GM18511 (cell line): ENCODE measurements at regions not wholly inside any gene's neighbourhood (a gene's known extent, or its start where the extent isn't known, plus 50 kb on each side); places are given as distances from the start of the nearest gene placed in this dataset.
A peak's percentile ranks its signal among the peaks of the same experiment; 100 is the strongest.
"Not testable (repeated sequence)": the region's sequence is repeated elsewhere in the genome, so short reads cannot be mapped to it uniquely, and the experiment has no call there.

ENCODE experiments used
- ATAC-seq: cut with Tn5 transposase; IDR thresholded peaks from one replicate; pipeline ENCODE4 v1.9.1; 2021; ENCODE audit warnings: mild to moderate bottlenecking, moderate library complexity; ENCODE audit not compliant: unreplicated experiment

DNA sequence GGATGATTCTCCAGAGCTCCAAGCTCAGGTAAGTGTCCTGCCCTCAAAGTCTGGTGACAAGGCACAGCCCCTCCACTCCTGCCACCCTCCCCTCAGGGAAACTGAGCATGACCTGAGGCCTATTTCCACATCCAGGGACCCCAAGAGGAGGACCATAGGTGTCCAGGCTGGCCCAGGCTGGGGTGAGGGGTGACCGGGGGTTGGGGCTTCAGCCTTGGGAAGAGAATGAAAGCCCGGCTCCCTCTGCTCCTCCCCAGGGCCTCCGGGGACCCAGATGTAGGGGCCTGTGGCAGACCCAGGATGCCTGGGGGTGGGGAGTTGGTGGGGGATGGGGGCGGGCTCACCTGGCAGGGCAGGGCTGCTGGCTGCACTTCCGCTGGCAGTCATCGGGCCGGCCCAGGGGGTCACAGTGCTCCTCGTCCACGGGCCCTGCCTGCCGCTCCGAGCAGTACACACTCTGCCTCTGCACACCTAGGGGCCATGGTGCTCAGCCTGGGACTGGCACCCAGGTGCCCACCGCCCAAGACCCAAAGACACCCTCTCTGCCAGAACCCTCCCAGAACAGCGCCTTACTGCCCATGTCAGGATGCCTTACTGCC lies 116.5 kb upstream of the AKAP13 start:
- not testable (repeated sequence) for ATAC-seq

DNA sequence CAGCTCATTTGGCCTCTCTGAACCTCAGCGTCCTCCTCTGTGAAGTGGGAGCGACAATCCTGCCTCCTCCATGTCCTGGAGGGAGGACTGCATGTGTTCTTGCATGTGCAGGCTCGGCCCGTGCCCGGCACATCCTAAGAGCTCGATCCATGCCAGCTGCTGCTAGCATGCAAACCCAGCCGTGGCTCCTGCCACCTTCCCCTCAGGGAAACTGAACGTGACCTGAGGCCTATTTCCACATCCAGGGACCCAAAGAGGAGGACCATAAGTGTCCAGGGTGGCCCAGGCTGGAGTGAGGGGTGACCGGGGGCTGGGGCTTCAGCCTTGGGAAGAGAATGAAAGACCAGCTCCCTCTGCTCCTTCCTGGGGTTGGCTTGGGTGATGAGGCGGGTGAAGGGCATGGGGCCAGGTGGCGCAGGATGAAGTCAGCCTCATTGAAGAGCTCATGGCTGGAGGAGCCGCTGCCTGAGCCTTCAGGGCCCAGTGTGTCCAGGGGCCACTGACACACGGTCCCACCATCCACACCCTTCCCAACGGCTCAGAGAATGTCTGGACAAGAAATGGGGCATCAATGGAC lies 115.7 kb upstream of the AKAP13 start:
- not testable (repeated sequence) for ATAC-seq

GRCh38 chr15:85267158-85267857 lies 113.1 kb upstream of the AKAP13 start:
- ATAC-seq = not testable (repeated sequence)

GRCh38 chr15:85274315-85275050 lies 105.9 kb upstream of the AKAP13 start:
- ATAC-seq = no peak

GRCh38 chr15:85276508-85276907 lies 103.9 kb upstream of the AKAP13 start:
- ATAC-seq = no peak

DNA sequence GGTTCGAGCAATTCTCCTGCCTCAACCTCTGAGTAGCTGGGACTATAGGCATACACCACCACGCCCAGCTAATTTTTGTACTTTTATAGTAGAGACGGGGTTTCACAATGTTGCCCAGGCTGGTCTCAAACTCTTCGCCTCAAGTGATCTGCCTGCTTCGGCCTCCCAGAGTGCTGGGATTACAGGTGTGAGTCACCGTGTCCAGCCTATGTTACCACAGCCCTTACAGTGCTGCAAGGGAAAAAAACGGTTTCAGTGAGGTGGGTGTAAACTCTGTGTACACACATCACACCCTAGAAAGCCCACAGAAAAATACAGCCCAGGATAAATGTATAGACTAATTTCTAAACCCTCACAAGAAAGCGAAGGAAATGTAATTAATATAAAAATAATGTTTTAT lies 103.5 kb upstream of the AKAP13 start:
- no peak for ATAC-seq

DNA sequence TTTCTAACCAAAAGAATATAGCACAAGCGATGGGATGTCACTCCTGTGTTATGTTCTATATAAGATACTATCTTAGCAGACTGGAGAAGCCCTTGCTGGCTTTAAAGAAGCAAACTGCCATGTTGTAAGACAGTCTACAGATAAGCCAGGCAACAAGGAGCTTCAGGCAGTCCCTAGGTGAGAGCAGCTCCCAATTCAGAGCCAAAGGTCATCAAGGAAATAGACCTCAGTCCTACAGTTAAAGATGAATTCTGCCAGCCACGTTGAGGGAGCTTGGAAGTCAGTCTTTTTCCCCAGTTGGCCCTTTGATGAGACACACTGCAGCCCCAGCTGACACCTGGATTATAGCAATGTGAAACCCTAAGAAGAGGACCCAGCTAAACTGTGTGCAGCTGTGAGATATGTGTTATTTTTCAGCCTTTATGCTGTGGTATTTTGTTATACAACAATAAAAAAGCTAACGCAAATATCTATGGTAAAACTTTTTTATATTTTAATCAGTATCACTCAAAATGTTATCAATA lies 102.5 kb upstream of the AKAP13 start:
- ATAC-seq = no peak

- peak; percentile 32 for ATAC-seq
Measured at GRCh38 chr15:85280203-85280602, 100.2 kb upstream of the AKAP13 start.

- ATAC-seq = no peak
Measured at GRCh38 chr15:85281293-85281882, 99.0 kb upstream of the AKAP13 start.

- ATAC-seq = no peak
Measured at GRCh38 chr15:85282504-85283115, 97.8 kb upstream of the AKAP13 start.

DNA sequence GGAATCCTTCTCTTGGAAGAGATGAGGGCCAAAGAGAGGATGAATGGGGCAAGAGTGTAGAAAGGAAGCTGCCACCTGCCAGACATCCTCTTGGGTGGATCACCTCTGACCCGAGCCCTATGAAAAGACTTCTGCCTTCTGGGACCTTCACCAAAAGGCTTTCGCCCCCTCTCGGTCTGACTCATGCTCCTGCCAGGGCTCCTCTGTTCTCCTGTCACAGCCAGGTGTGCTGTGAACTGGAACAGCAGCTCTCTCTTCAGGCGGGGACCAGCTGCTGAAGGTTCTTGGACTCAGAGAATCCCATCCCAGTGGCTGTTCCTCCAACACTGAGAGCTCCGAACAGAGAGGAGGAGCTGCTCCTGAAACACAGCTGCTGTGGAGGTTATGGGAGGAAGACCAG lies 96.6 kb upstream of the AKAP13 start:
- ATAC-seq = peak; percentile 90

DNA sequence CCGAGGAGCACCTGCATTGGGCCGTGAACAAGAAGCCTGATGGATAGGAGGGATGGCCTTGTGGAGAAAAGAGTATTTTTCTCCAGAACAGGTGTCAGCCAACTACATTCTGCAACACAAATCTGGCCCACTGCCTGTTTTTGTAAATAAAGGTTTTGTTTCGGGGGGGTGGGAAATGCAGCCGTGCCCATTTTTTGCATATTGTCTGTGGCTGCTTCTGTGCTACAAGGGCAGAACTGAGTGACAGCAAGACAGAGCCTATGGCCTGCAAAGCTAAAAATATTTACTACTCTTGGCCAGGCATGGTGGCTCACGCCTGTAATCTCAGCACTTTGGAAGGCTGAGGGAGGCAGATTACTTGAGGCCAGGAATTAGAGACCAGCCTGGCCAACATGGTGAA lies 95.9 kb upstream of the AKAP13 start:
- peak; percentile 58 for ATAC-seq

DNA sequence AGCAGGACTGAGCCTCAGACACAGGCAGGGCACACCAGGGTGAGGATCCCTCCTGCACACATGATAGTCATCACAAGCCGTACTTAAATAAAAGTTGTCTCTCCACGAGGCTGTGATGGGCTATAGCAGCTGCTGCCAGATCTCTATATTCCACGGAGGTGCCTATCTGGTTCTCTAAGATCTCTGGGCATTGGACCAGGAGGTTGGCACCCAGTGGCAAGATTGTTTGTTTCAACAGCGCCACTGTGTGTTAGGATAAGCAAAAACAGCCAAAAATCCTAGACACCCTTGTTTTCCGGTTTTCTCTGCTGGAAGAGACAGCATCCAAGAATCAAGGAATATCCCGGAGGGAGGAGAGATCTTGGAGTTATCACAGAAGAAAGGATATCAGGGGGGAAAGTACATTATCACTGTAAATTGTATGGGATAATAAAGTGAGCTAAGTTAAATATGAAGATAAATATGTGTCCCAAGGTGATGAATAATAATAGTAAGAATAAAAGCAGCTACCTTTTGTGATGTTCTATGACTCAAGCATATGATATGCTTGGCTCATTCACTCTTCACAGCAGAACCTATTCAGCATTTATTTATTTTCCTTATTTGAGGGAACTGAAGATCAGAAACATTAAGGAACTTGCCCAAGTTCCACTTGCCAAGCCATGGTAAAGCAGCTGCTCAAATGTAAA lies 90.6 kb upstream of the AKAP13 start:
- ATAC-seq = no peak

- not testable (repeated sequence) for ATAC-seq
Measured at GRCh38 chr15:85292583-85292982, 87.8 kb upstream of the AKAP13 start.

- ATAC-seq = peak; percentile 94
Measured at GRCh38 chr15:85296615-85297402, 83.6 kb upstream of the AKAP13 start.

DNA sequence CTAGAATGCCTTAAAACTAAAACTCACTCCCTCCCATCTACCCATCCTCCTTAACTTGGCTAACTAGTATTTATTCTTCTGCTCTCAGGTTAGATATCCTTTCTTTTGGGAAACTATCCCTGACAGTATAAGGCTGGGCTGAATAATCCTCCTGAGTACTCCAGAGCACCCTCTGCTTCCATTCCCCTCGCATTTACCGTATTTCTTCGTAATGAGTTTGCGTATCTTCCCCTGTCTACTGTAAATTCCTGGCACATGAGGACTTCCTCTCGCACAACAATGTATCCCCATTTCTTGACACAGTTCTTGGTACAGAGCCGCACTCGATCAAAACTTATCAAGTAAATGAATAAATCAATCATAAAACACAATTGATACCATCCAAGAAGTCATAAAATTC lies 82.9 kb upstream of the AKAP13 start:
- no peak for ATAC-seq

GRCh38 chr15:85298366-85298765 lies 82.0 kb upstream of the AKAP13 start:
- no peak for ATAC-seq

DNA sequence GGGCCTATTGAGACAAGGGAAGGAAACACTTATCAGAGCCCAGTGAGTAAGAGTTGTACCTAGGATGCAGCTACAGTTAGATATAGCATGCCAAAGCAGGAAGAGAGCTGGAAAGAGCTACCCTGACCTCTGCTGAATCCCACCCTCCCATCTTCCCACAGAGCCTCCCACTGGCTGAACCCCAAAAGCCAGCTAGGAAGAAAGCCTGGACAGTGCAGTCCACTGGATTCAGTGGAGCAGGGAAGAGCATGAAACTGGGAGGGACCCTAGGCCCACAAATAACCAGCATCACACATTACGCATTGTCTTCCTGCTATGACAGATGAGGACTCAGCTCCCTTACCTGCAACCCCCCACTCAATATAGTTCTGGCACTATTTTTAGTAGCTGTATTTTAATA lies 81.5 kb upstream of the AKAP13 start:
- ATAC-seq = no peak

DNA sequence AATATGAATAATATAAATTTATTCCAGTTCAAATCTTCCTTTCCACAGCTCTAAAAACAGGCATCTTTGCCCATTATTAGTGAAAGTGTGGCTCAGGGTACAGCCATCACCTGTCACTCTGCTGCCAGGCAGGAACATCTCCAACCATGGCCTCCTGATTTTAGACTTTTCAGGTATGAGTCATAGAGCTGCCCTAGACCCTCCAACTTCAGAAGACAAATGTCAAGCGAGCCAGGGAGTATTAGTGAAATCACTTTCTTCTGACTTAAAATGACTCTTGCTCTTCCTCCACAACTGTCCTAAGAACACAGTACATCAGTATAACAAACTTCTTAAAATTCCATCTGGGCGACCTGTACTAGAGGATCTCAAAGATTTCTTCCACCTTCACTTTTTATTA lies 78.1 kb upstream of the AKAP13 start:
- no peak for ATAC-seq
